ENCODE measurements at regions not wholly inside any gene's neighbourhood (a gene's known extent, or its start where the extent isn't known, plus 50 kb on each side); places are given as distances from the start of the nearest gene placed in this dataset.

GRCh38 chr4:24279469-24279868 lies 304.9 kb downstream of the DHX15 start:
- no peak for DNase-seq

DNA sequence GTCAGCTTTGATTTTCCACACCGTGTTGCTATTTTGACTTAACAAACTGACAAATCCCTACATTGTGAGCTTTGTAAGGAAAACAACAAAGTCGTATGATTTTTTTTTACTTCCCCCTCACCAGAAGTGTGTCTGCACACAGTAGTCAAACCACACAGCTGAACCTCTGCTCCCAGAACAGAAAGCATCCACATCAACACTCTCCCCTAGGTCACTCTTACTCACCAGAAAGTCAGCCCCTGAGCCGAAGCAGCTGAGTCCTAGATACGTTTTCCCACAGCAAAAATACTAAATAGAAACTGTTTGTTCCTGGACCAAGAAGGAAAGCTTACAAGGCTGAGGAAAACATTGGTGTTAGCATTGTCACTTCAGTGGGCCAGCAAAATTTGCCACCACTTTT lies 305.7 kb downstream of the DHX15 start:
- DNase-seq, result no peak

DNA sequence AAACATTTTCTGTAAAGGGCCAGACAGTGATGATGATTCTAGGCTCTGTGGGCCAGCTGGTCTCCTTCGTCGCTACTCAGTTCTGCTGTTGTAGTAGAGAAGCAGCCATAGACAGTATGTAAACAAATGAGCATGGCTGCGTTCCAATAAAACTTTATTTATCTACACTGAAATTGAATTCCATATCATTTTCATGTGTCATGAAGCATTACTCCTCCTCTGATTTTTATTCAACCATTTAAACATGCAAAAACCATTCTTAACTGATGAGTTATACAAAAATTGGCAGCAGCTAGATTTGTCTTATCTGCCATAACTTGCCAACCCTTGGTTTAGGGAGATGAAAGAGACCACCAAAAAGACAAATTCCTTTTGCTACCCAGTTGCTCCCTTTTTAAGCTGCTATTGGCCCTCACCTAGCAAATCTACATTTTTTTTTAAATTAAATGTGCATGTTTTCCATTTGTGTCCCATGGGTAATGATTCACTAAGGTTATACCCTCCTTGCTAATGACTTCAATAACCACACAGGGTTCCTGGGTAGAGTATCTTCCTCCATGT lies 309.9 kb downstream of the DHX15 start:
- DNase-seq, result no peak

GRCh38 chr4:24273136-24273535 lies 311.2 kb downstream of the DHX15 start:
- no peak for DNase-seq

DNA sequence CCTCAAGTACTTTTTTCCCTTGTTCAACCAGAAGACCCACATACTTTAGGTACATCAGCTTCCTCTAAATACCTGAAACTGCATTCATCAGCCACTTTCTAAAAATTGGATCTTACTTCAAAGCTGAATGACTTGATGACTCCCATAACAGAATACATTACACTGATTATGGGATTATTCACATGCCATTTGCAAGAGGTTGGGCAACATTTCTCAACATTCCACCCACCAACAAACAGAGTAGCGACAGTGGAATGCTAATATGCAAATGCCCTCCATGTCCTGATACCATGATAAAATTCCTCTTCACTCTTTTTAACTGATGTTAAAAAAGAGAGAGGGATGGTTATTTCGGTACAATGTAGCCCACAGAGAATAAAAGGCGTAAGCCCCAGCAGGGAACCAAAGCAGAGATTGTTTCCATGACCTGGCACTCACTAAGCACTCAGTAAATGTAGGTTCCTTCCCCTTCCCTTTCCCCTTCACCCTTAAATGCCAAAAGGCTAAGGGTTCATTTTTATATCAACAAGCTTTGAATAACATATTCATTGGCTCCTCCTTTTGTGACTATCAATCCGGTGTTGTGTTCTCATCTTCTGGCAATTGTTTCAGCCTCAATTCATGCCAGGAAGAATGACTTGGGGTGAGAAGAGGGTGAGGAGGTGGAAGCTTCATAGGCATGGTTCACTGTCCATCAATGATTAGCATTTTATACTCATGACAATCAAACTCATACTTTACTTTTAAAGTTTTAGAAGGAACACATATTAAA lies 317.2 kb downstream of the DHX15 start:
- no peak for DNase-seq

GRCh38 chr4:24265989-24266388 lies 318.4 kb downstream of the DHX15 start:
- no peak for DNase-seq

GRCh38 chr4:24262616-24263015 lies 321.7 kb downstream of the DHX15 start:
- no peak for DNase-seq

DNA sequence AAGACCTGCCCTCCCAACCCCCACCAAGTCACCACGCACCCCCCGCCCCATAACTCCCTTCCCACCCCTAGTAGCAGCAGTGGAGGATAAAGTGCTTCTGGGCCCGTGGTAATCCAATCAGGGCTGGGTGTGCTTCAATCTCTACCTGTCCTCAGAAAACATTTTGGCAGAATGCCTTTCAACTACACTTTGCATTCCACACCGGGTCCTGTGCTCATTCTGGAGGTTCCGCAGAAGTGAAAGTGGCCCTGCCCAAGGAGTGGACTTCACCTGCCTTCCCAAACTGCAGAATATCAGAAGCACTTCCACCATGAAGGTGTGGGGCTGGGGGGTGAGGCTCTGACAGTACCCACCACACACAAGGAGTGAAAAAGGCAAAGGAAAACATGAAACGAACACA lies 322.3 kb downstream of the DHX15 start:
- no peak for DNase-seq

- no peak for DNase-seq
These were observed 323.3 kb downstream of the DHX15 start for GRCh38 chr4:24260923-24261564.

GRCh38 chr4:24260133-24260715 lies 324.1 kb downstream of the DHX15 start:
- no peak for DNase-seq

DNA sequence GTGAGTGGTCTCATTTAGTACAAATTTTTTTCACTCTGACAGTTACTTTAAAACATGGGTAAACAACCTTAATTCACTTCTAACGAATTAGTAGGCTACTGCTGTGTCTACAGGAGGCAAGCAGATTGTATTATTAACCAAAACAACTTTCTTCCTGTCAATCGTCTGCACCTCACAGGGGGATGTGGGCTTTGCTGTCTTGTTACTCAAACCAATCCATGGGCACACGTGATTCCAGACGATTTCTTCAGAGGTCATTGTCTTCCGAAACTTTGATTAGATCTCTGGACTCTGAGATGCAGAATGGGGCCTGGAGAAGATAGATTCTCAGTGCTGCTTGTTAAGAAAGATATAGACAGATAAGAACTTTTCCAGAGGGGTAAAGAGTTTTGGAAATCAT lies 327.8 kb downstream of the DHX15 start:
- no peak for DNase-seq

DNA sequence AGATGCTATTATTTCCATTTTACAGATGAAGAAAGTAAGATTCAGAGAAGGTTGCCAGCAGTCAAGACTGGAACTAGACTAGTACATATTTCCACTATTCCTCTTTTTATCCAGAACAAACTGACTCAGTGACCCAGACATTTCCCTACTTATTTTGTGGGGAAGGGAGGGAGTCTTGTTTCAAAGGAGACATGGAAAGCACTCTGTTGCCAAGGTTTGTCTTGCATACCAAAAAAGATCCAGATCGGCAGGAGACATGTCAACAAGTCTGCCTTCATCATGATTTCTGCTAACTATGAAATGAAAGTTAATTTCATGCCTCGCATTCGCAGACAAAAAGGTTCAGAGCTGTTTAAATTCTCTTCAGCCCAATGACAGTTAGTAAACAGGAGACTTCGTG lies 328.3 kb downstream of the DHX15 start:
- no peak for DNase-seq

- no peak for DNase-seq
These were observed 332.2 kb downstream of the DHX15 start for GRCh38 chr4:24252121-24252520.

GRCh38 chr4:24251589-24251988 lies 332.8 kb downstream of the DHX15 start:
- no peak for DNase-seq

- DNase-seq, result no peak
These were observed 334.4 kb downstream of the DHX15 start for GRCh38 chr4:24249972-24250371.

- DNase-seq, result no peak
These were observed 335.4 kb downstream of the DHX15 start for GRCh38 chr4:24248674-24249630.

DNA sequence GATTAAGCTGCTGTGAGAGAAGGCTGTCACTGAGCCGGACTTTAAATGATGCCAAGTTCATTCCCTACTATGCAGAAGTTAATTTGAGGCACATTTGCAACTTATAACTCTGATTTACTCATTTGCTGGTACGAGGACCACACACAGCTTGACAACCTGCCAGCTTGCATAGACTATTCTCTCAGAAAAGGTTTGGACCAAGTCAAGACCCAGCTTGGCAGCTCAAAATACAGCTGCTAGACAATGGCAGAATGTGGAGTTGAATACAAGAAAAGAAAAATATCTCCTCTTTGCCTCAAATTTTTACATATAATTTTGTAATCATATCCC lies 338.9 kb downstream of the DHX15 start:
- DNase-seq, result no peak

- DNase-seq, result no peak
These were observed 339.5 kb downstream of the DHX15 start for GRCh38 chr4:24244663-24245490.

- DNase-seq, result no peak
These were observed 340.7 kb downstream of the DHX15 start for GRCh38 chr4:24243641-24244040.

- DNase-seq, result no peak
These were observed 342.8 kb downstream of the DHX15 start for GRCh38 chr4:24241511-24241910.

- no peak for DNase-seq
These were observed 343.7 kb downstream of the DHX15 start for GRCh38 chr4:24240655-24241054.

DNA sequence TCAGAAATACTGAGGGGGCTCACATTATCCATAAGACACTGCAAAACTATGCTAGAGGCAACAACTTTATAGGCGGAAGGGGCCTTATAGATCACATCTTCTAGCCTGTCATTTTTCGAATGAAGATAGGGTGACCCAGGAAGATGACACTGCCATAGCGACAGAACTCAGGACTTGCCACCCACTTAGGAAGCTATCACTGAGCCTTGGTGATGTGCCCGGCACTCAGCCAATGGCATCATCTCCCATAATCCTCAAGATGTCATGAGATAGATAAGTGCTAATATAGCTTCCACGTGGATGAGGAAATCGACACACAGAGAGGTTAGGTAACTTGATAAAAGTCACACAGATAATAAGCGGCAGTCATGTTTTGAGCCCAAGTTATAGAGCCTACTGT lies 346.6 kb downstream of the DHX15 start:
- DNase-seq, result no peak

Data from suppressor macrophage treated with lipopolysaccharide for 1 hour (primary cell).